ENCODE measurements at regions not wholly inside any gene's neighbourhood (a gene's known extent, or its start where the extent isn't known, plus 50 kb on each side); places are given as distances from the start of the nearest gene placed in this dataset.

DNA sequence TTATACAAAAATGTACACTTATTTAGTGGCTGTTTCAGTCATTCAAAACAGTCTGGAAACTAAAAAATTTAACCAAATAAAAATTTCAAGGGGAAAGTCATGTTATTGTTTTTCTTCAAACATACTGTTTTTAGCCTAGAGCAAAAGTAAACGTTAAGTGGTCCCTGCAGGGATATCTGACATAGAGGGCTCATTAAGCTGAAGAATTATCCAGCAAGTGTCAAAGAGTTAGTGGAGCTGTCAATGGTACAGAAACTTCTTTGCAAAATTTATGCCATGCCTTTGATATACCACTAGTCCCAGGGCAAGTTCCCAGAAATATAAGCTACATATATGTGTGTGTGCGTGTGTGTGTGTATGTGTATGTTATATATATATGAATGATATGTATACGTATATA, 894.2 kb downstream of the KCNJ2 start (continued):
- TF ChIP-seq, protein P1, sequence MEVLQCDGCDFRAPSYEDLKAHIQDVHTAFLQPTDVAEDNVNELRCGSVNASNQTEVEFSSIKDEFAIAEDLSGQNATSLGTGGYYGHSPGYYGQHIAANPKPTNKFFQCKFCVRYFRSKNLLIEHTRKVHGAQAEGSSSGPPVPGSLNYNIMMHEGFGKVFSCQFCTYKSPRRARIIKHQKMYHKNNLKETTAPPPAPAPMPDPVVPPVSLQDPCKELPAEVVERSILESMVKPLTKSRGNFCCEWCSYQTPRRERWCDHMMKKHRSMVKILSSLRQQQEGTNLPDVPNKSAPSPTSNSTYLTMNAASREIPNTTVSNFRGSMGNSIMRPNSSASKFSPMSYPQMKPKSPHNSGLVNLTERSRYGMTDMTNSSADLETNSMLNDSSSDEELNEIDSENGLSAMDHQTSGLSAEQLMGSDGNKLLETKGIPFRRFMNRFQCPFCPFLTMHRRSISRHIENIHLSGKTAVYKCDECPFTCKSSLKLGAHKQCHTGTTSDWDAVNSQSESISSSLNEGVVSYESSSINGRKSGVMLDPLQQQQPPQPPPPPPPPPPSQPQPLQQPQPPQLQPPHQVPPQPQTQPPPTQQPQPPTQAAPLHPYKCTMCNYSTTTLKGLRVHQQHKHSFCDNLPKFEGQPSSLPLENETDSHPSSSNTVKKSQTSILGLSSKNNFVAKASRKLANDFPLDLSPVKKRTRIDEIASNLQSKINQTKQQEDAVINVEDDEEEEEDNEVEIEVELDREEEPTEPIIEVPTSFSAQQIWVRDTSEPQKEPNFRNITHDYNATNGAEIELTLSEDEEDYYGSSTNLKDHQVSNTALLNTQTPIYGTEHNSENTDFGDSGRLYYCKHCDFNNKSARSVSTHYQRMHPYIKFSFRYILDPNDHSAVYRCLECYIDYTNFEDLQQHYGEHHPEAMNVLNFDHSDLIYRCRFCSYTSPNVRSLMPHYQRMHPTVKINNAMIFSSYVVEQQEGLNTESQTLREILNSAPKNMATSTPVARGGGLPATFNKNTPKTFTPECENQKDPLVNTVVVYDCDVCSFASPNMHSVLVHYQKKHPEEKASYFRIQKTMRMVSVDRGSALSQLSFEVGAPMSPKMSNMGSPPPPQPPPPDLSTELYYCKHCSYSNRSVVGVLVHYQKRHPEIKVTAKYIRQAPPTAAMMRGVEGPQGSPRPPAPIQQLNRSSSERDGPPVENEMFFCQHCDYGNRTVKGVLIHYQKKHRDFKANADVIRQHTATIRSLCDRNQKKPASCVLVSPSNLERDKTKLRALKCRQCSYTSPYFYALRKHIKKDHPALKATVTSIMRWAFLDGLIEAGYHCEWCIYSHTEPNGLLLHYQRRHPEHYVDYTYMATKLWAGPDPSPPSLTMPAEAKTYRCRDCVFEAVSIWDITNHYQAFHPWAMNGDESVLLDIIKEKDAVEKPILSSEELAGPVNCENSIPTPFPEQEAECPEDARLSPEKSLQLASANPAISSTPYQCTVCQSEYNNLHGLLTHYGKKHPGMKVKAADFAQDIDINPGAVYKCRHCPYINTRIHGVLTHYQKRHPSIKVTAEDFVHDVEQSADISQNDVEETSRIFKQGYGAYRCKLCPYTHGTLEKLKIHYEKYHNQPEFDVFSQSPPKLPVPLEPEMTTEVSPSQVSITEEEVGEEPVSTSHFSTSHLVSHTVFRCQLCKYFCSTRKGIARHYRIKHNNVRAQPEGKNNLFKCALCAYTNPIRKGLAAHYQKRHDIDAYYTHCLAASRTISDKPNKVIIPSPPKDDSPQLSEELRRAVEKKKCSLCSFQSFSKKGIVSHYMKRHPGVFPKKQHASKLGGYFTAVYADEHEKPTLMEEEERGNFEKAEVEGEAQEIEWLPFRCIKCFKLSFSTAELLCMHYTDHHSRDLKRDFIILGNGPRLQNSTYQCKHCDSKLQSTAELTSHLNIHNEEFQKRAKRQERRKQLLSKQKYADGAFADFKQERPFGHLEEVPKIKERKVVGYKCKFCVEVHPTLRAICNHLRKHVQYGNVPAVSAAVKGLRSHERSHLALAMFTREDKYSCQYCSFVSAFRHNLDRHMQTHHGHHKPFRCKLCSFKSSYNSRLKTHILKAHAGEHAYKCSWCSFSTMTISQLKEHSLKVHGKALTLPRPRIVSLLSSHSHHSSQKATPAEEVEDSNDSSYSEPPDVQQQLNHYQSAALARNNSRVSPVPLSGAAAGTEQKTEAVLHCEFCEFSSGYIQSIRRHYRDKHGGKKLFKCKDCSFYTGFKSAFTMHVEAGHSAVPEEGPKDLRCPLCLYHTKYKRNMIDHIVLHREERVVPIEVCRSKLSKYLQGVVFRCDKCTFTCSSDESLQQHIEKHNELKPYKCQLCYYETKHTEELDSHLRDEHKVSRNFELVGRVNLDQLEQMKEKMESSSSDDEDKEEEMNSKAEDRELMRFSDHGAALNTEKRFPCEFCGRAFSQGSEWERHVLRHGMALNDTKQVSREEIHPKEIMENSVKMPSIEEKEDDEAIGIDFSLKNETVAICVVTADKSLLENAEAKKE (CRISPR knock-in tag; IDR thresholded peaks at IDR 0.05) = no peak

DNA sequence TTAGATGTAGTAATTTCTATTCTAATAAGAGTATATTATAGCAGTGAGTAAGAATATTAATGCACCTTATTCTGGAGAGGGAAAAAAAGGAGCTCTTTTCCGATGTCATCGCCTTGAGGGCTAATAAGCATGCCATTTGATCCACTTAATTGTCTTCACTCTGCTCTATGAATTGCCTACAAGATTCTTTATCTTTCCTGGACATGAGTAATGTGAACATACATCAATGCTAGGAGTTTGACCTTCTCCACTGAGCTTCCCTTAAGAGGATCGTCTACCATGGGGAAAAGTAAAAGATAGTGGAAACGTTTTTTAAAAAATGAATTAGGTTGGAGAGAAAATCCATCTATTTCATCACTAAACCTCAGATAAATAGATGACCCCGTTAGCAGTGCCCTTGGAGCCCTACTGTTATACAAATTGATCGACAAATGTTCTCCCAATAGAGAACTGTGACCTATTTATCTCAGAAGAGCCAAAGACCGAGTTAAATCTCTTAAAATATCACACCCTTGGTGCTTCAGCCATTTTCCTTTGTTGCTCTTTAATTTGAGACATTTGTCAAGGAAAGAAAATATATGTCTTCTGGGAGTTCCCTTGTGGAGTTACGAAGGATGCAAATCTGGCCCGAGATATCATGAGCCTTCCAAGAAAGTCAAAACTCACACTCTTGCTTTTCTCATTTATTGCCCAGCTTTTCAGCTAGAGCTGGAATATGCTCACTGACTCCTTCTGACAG, 898.5 kb downstream of the KCNJ2 start:
- Histone ChIP-seq H3K4me1 (ENCODE audit: insufficient read depth) (no peaks in the 10 kb centered on the region), H3F3A (replicated peaks; ENCODE audit: low read depth) (no peaks in the 10 kb centered on the region), H3K4me3 (no peak overlapping the region), H3K4me2 (no peak overlapping the region), H3K27me3 (ENCODE audit: insufficient read depth) (no peaks in the 10 kb centered on the region), H3K36me3 (ENCODE audit: insufficient read depth) (no peaks in the 10 kb centered on the region), H4K20me1 (replicated peaks; ENCODE audit: insufficient read depth) (no peaks in the 10 kb centered on the region), H3K9me2 (ENCODE audit: insufficient read depth) (no peaks in the 10 kb centered on the region), H3K27ac (ENCODE audit: low read depth) (no peak overlapping the region), H3K79me2 (replicated peaks; ENCODE audit: insufficient read depth) (no peaks in the 10 kb centered on the region), H2AFZ (no peak overlapping the region; the same call in 1 of the 2 replicates)
- no peak overlapping the region for H3K27ac Mint-ChIP-seq
- H3K9me3 Mint-ChIP-seq = no peaks in the 10 kb centered on the region
- ATAC-seq (no peak), DNase-seq (ENCODE audit: low spot score) (no peak)
- no peak overlapping the region for H3K4me3 Mint-ChIP-seq
- no peaks in the 10 kb centered on the region for H3K36me3 Mint-ChIP-seq (ENCODE audit: low read depth)
- H3K27me3 Mint-ChIP-seq (ENCODE audit: insufficient read depth, low read depth, poor library complexity) = no peaks in the 10 kb centered on the region
- peaks cover 8% of the 10 kb centered on the region for H3K4me1 Mint-ChIP-seq
- TF ChIP-seq CREB1 (CRISPR knock-in tag; IDR thresholded peaks at IDR 0.05; ENCODE audit: low read depth) = no peak
- TF ChIP-seq POLR2AphosphoS5 (IDR thresholded peaks at IDR 0.05; ENCODE audit: low read depth) = no peak
- no peak for TF ChIP-seq NANOG (IDR thresholded peaks at IDR 0.05; ENCODE audit: borderline replicate concordance)
- TF ChIP-seq, protein P2, sequence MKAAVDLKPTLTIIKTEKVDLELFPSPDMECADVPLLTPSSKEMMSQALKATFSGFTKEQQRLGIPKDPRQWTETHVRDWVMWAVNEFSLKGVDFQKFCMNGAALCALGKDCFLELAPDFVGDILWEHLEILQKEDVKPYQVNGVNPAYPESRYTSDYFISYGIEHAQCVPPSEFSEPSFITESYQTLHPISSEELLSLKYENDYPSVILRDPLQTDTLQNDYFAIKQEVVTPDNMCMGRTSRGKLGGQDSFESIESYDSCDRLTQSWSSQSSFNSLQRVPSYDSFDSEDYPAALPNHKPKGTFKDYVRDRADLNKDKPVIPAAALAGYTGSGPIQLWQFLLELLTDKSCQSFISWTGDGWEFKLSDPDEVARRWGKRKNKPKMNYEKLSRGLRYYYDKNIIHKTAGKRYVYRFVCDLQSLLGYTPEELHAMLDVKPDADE (IDR thresholded peaks at IDR 0.05) = no peak
- TF ChIP-seq, protein P3, sequence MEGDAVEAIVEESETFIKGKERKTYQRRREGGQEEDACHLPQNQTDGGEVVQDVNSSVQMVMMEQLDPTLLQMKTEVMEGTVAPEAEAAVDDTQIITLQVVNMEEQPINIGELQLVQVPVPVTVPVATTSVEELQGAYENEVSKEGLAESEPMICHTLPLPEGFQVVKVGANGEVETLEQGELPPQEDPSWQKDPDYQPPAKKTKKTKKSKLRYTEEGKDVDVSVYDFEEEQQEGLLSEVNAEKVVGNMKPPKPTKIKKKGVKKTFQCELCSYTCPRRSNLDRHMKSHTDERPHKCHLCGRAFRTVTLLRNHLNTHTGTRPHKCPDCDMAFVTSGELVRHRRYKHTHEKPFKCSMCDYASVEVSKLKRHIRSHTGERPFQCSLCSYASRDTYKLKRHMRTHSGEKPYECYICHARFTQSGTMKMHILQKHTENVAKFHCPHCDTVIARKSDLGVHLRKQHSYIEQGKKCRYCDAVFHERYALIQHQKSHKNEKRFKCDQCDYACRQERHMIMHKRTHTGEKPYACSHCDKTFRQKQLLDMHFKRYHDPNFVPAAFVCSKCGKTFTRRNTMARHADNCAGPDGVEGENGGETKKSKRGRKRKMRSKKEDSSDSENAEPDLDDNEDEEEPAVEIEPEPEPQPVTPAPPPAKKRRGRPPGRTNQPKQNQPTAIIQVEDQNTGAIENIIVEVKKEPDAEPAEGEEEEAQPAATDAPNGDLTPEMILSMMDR (conservative IDR thresholded peaks at IDR 0.05; ENCODE audit: low read depth in 2 of 2) = no peak
- no peak for TF ChIP-seq ZNF331 (CRISPR knock-in tag; IDR thresholded peaks at IDR 0.05; ENCODE audit: low read depth)
- TF ChIP-seq EZH2 (IDR thresholded peaks at IDR 0.05; ENCODE audit: low read depth, unreplicated experiment) = no peak
- no peak for TF ChIP-seq EZH2phosphoT487 (IDR thresholded peaks at IDR 0.05; ENCODE audit: unreplicated experiment)
- TF ChIP-seq, protein P4, sequence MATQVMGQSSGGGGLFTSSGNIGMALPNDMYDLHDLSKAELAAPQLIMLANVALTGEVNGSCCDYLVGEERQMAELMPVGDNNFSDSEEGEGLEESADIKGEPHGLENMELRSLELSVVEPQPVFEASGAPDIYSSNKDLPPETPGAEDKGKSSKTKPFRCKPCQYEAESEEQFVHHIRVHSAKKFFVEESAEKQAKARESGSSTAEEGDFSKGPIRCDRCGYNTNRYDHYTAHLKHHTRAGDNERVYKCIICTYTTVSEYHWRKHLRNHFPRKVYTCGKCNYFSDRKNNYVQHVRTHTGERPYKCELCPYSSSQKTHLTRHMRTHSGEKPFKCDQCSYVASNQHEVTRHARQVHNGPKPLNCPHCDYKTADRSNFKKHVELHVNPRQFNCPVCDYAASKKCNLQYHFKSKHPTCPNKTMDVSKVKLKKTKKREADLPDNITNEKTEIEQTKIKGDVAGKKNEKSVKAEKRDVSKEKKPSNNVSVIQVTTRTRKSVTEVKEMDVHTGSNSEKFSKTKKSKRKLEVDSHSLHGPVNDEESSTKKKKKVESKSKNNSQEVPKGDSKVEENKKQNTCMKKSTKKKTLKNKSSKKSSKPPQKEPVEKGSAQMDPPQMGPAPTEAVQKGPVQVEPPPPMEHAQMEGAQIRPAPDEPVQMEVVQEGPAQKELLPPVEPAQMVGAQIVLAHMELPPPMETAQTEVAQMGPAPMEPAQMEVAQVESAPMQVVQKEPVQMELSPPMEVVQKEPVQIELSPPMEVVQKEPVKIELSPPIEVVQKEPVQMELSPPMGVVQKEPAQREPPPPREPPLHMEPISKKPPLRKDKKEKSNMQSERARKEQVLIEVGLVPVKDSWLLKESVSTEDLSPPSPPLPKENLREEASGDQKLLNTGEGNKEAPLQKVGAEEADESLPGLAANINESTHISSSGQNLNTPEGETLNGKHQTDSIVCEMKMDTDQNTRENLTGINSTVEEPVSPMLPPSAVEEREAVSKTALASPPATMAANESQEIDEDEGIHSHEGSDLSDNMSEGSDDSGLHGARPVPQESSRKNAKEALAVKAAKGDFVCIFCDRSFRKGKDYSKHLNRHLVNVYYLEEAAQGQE (IDR thresholded peaks at IDR 0.05; ENCODE audit: unreplicated experiment) = no peak

Data from GM23338 (cell line).